Caco-2 (cell line): ENCODE measurements at regions not wholly inside any gene's neighbourhood (a gene's known extent, or its start where the extent isn't known, plus 50 kb on each side); places are given as distances from the start of the nearest gene placed in this dataset.

Source experiments
- BruUV-seq: library from RNA; stranded (reverse); fragments of 400-500 nt; replicated peaks from 2 replicates; lab custom pipeline; 2021; lab: Mats Ljungman, UMichigan
- CTCF ChIA-PET: fragments of 300-600 bp; sonication (Branson Sonifier 250); formaldehyde crosslinking; loops from one replicate; lab custom pipeline; 2022; ENCODE audit warnings: antibody characterized with exemption; lab: Charles Lee
- POLR2A ChIA-PET: fragments of 300-600 bp; sonication (Branson Sonifier 250); formaldehyde crosslinking; loops from one replicate; lab custom pipeline; 2022; ENCODE audit warnings: antibody characterized with exemption; lab: Charles Lee
- DNase-seq, 2 experiments: peaks; one replicate each; pipeline versions ENCODE4 v3.0.0 to v3.0.0-alpha.2; 2020 to 2022
- H3K27me3 ChIP-seq: replicated peaks from 2 replicates; pipeline ENCODE4 v1.6.0; 2011; ENCODE audit warnings: low read length; ENCODE audit not compliant: control insufficient read depth, insufficient read depth
- H3K36me3 ChIP-seq: 2 replicates; pipeline ENCODE4 v1.5.1; 2011; ENCODE audit warnings: low read length; ENCODE audit not compliant: control insufficient read depth, insufficient read depth
- H3K4me1 ChIP-seq: fragments of 250-450 bp; sonication (Bioruptor Pico); 2 replicates; pipeline ENCODE4 v1.5.1; 2020; ENCODE audit warnings: mild to moderate bottlenecking
- H3K4me3 ChIP-seq: 2 replicates; pipeline ENCODE4 v1.5.1; 2011; ENCODE audit warnings: low read depth, mild to moderate bottlenecking, control low read depth, low read length
- H3K9me3 ChIP-seq: fragments of 250-450 bp; sonication (Bioruptor Pico); 2 replicates; pipeline ENCODE4 v1.5.1; 2020; ENCODE audit warnings: mild to moderate bottlenecking, moderate library complexity
- H3K27ac Mint-ChIP-seq: one replicate; pipeline ENCODE4 v1.8.0; 2022; ENCODE audit warnings: mixed read lengths; ENCODE audit not compliant: unreplicated experiment
- H3K27me3 Mint-ChIP-seq: one replicate; pipeline ENCODE4 v1.8.0; 2022; ENCODE audit warnings: mixed read lengths; ENCODE audit not compliant: insufficient read depth, unreplicated experiment
- H3K36me3 Mint-ChIP-seq: one replicate; pipeline ENCODE4 v1.8.0; 2022; ENCODE audit warnings: mild to moderate bottlenecking, mixed read lengths; ENCODE audit not compliant: insufficient read depth, unreplicated experiment
- H3K4me1 Mint-ChIP-seq: one replicate; pipeline ENCODE4 v1.8.0; 2022; ENCODE audit warnings: low read depth, mixed read lengths; ENCODE audit not compliant: unreplicated experiment
- H3K4me3 Mint-ChIP-seq: one replicate; pipeline ENCODE4 v1.8.0; 2022; ENCODE audit warnings: mild to moderate bottlenecking, moderate library complexity, mixed read lengths; ENCODE audit not compliant: unreplicated experiment
- H3K9me3 Mint-ChIP-seq: one replicate; pipeline ENCODE4 v1.8.0; 2022; ENCODE audit warnings: mixed read lengths; ENCODE audit not compliant: unreplicated experiment
- CTCF ChIP-seq, 2 experiments: fragments of 200-600 bp in 1 of 2; IDR thresholded peaks; 1 replicate in 1 of 2; 2 replicates in 1 of 2; pipeline versions ENCODE4 v1.5.1 to v1.8.0; 2011 to 2022; ENCODE audit warnings: antibody characterized with exemption in 1 of 2, control low read depth in 1 of 2, inconsistent platforms in 1 of 2, low read depth in 1 of 2, low read length in 1 of 2, mild to moderate bottlenecking in 1 of 2, moderate library complexity in 1 of 2; ENCODE audit not compliant: insufficient read depth in 1 of 2, severe bottlenecking in 1 of 2, unreplicated experiment in 1 of 2
- intact Hi-C: fragments of 100-400 bp; cut with micrococcal nuclease; formaldehyde crosslinking; loops from one replicate; pipeline ENCODE4 v1.10.0; 2022; ENCODE audit not compliant: unreplicated experiment

- H3K9me3 ChIP-seq: no peaks in the 10 kb centered on the region
- no peak overlapping the region for H3K27ac Mint-ChIP-seq
- no peaks in the 10 kb centered on the region for H3K4me1 Mint-ChIP-seq
- ChIA-PET POLR2A (no interaction called here), CTCF (no interaction called here)
- no peak overlapping the region for H3K4me3 ChIP-seq
- H3K36me3 Mint-ChIP-seq: no peaks in the 10 kb centered on the region
- no peaks in the 10 kb centered on the region for H3K36me3 ChIP-seq
- H3K4me3 Mint-ChIP-seq: no peak overlapping the region
- intact Hi-C loops: no loop called here
- peaks cover 19% of the 10 kb centered on the region for H3K9me3 Mint-ChIP-seq
- no peaks in the 10 kb centered on the region for H3K27me3 Mint-ChIP-seq
- no peaks in the 10 kb centered on the region for H3K4me1 ChIP-seq
- no peaks in the 10 kb centered on the region for H3K27me3 ChIP-seq
- no peak for TF ChIP-seq CTCF (IDR thresholded peaks at IDR 0.05; ENCODE audit: insufficient read depth in 1 of 2, low read depth in 1 of 2, low read length in 1 of 2, severe bottlenecking in 1 of 2, unreplicated experiment in 1 of 2)
- no TSS peak for BruUV-seq
- DNase-seq: no peak
These were observed 901.6 kb upstream of the GOT2 start for GRCh38 chr16:59635674-59636073.

GRCh38 chr16:59634951-59635350 is 900.8 kb upstream of the GOT2 start:
- intact Hi-C loops: no loop called here
- Histone ChIP-seq H3K27me3 (no peaks in the 10 kb centered on the region), H3K4me1 (no peaks in the 10 kb centered on the region), H3K9me3 (no peaks in the 10 kb centered on the region), H3K36me3 (no peaks in the 10 kb centered on the region), H3K4me3 (no peak overlapping the region)
- BruUV-seq: no TSS peak
- H3K36me3 Mint-ChIP-seq: no peaks in the 10 kb centered on the region
- no peak for DNase-seq
- H3K4me1 Mint-ChIP-seq: no peaks in the 10 kb centered on the region
- no peak for TF ChIP-seq CTCF (IDR thresholded peaks at IDR 0.05; ENCODE audit: insufficient read depth in 1 of 2, low read depth in 1 of 2, low read length in 1 of 2, severe bottlenecking in 1 of 2, unreplicated experiment in 1 of 2)
- peaks cover 19% of the 10 kb centered on the region for H3K9me3 Mint-ChIP-seq
- no peak overlapping the region for H3K4me3 Mint-ChIP-seq
- H3K27me3 Mint-ChIP-seq: no peaks in the 10 kb centered on the region
- ChIA-PET POLR2A (no interaction called here), CTCF (no interaction called here)
- H3K27ac Mint-ChIP-seq: no peak overlapping the region

- DNase-seq: no peak
- Mint-ChIP-seq H3K9me3 (peaks cover 19% of the 10 kb centered on the region), H3K27ac (no peak overlapping the region), H3K4me1 (no peaks in the 10 kb centered on the region), H3K36me3 (no peaks in the 10 kb centered on the region), H3K4me3 (no peak overlapping the region), H3K27me3 (no peaks in the 10 kb centered on the region)
- ChIA-PET CTCF (no interaction called here), POLR2A (no interaction called here)
- Histone ChIP-seq H3K9me3 (no peaks in the 10 kb centered on the region), H3K36me3 (no peaks in the 10 kb centered on the region), H3K4me1 (no peaks in the 10 kb centered on the region), H3K27me3 (no peaks in the 10 kb centered on the region), H3K4me3 (no peak overlapping the region)
- BruUV-seq: no TSS peak
- intact Hi-C loops: no loop called here
- no peak for TF ChIP-seq CTCF (IDR thresholded peaks at IDR 0.05; ENCODE audit: insufficient read depth in 1 of 2, low read depth in 1 of 2, low read length in 1 of 2, severe bottlenecking in 1 of 2, unreplicated experiment in 1 of 2)
These were observed 900.0 kb upstream of the GOT2 start for GRCh38 chr16:59634004-59634579.
